ENCODE measurements at regions not wholly inside any gene's neighbourhood (a gene's known extent, or its start where the extent isn't known, plus 50 kb on each side); places are given as distances from the start of the nearest gene placed in this dataset.

DNA sequence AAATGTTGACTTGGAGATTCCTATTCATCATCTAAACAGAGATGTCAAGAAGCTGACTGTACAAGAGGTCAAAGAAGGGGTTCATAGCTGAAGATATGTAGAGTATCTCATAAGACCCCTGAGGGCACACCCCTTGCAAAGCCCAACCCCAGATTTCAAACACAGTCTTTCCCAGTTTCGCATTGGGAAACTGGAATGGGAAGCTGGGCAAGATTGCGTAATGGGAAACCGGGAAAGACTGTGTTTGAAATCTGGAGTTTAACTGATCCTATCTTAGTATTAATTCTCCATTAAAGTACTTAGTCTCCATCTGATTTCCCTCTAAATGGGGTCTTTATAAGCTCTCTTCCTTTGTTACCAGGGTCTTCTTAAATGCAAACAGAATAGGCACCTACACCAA lies 99.5 kb downstream of the FAM76B start:
- DNase-seq (ENCODE audit: low spot score), result no peak

DNA sequence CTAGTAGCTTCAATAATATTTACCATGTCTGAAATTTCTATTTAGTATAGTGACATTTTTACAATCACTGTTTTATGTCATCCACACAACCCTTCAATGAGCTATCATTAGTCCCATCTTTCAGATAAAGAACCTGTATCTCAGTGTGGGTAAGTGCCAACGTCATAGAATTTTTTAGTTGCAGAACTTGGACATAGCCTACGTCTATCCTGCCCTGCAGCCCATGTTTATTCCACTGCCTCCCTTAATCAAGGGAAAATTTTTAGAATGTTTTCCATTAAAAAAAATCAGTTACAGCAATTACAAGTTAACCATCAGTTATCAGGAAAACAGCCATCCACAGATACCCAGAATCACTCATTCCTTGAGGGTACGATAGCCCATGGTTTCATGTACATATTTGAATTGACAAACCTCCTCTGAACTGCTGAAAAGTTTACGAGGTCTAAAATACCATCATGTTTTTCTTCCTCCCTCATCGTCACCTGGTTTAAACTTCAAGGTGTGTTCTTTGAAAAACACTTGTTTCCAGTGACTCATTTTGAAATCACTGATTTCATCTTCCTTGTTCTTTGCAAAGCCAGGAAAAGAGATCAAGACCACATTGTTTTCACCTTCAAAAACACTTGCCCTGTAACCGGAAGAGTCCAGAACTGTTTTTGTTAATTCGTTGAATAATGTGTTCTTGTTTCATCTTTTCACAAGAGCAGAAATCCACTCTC lies 100.9 kb downstream of the FAM76B start:
- DNase-seq (ENCODE audit: low spot score), result no peak

DNA sequence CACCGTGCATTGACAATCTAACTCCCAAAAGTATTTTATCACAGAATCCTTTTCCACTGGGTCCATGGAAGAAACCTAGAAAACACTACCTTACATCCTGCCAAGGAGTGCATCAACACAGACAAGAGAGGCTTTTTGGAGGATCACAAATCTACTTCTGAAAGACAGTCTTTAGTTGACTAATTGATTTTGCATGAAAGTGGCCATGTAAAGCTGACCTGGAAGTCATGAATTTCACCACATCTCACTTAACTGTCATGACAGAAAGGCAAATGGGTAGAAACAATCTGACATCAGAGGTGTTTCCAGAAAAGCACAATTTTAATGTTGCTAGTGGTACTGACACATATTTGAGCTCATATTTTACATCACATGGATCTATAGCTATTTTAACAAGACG lies 101.6 kb downstream of the FAM76B start:
- DNase-seq (ENCODE audit: low spot score), result no peak

DNA sequence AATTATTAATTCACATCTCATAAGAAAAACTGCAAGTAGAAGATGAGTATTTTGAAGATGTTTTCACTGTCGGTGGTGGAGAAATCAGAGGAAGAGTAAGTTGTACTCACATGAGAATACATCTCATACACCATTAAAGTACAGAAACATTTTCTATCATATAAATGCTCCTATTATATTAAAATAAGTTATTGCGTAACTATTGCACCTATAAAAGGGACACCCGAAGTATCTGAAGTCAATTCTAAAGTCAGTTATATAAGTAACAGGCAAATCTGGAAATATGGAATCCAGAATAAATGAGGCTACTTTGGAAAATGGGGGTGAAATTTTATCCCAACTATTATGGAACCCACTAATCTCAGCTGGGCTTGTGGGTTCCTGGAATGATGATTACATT lies 103.3 kb downstream of the FAM76B start:
- no peak for DNase-seq (ENCODE audit: low spot score)

DNA sequence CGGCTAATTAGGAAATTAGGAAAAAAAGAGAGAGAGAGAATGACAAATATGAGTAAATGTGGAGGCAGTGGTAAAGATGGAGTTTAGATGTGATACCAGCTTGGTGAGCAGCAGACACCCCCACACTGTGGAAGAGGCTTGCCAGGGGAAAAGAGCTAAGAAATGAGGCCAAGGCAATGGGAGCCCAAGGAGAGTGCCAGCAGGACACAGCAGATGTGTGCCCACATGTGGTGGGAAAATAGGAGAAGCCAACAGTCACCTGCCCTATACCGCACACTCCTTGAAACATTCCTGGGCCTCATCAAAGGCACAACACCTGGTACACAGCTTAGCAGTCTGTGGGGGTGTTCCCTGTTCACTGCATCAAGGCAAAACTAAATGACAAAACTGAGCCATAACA lies 104.9 kb downstream of the FAM76B start:
- DNase-seq (ENCODE audit: low spot score), result peak; percentile 26

DNA sequence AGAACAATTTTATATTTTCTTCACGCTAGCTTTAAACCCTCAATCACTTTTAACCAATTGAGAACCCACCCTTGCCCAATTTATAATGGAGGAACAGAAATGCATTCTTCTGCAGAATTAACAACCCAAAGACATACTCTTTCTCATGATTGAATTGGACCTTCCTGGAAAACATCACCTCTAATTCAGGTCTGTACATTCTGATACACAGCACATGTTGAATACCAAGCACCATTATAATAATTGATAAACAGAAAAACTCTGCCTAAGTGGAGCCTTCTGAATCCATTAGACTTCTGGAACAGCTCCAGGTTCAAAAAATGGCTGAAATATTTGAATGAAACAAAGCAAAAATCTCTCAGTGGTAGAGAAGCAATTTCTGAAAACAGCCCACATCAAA lies 105.4 kb downstream of the FAM76B start:
- no peak for DNase-seq (ENCODE audit: low spot score)

DNA sequence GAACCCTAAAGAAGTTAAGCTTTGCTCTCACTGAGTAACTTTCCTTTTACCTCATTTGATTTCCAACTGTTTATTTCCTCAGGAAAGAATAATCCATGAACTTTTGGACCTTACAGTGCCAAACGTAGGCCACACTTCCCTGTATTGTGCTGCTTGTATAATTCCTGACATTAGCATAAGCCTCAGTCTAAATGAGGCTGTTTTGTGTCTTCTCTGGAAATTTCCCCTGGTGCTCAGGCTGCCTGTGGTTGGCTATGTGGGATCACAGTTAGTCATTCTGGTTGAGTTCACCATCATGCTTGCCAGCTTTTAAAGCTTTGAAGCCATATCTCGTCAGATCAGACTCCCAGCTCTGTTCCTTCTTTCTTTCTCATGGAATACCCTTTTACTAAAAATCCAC lies 107.0 kb downstream of the FAM76B start:
- DNase-seq (ENCODE audit: low spot score), result no peak

DNA sequence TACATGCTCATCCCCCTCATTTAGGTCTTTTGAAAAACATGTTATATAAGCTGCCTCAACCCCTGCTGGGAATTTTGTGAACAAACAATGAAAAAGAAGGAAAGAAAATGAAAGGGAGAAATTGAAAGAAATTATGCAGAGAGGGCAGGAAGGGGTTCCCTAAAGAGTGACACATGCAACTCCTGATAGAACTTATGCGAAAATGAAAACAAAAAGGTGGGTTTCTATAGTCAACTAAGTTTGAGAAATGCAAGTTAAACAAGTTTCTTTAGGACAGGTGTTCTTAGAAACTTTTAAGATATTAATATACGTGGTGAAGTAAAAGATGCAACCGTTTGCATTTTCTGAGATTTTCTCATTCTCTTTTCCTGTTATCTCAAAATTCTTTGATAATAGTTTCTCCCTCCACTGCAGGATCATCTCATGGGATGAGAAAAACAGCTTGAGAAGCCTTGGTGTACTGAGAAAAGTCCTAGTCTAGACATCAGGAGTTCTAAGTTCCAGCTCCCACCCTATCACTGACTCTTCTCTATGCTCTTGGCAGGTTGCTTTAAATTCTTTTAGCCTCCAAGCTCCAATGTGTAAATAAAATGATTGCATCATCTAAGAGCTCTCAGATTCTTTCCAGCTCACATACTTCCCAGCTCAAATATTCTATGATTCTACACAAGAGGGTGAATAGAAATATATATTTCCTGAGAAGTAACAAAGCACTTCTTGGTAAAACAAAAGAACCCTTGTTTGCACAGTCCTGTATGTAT lies 109.2 kb downstream of the FAM76B start:
- no peak for DNase-seq (ENCODE audit: low spot score)

DNA sequence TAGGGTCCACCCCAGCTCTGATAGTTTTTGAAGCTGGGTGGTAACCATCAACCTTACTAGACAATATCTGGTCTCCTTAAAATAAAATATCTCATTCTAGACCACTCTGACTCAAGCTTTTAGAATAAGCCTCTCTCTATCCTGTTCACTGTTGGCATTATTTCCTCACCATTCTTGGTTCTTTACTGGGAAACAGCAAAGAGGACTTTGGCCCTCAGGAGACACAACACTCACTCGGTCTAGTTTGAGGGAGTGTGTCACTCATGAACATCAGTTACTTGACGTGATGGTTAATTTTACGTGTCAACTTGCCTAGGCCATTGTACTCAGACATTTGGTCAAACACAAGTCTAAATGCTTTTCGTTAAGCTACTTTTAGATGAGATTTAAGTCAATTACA lies 110.6 kb downstream of the FAM76B start:
- no peak for DNase-seq (ENCODE audit: low spot score)

DNA sequence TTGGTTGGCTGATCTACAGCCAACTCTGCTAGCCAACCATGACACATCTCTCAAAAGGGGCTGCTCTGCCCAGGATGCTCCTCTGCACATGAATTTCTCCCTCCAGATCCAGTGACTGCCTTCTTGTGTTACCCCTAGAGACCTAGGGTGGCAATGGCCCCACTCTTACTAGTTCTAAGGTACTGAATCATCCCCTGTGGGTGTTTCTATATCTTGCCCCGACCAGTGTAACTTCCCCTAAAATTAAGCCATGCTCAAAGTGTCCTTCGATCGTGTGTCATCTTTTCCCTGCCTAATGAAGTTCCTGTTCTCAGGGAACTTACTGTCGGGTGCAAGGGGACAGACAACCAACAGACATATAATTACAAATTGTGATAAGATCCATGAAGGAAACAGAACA lies 113.3 kb downstream of the FAM76B start:
- DNase-seq (ENCODE audit: low spot score), result no peak

DNA sequence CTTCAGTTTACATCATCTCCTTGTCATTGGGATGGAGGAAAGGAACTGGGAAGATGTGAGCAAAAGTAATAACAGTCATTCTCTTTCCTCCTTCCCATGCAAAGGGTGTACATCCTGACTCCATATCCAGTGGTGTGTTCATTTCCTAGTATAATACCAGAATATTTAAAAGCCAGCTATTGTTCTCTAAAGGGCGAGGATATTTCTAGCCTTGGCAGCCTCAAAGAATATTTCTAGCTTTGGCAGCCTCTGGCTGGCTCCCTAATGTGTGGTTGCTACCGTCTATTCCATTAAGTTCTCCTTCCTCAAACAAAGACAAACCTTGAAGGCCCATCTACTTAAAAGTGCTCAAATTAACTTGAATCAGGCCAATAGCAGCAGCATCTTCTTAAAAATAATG lies 114.0 kb downstream of the FAM76B start:
- DNase-seq (ENCODE audit: low spot score), result no peak

DNA sequence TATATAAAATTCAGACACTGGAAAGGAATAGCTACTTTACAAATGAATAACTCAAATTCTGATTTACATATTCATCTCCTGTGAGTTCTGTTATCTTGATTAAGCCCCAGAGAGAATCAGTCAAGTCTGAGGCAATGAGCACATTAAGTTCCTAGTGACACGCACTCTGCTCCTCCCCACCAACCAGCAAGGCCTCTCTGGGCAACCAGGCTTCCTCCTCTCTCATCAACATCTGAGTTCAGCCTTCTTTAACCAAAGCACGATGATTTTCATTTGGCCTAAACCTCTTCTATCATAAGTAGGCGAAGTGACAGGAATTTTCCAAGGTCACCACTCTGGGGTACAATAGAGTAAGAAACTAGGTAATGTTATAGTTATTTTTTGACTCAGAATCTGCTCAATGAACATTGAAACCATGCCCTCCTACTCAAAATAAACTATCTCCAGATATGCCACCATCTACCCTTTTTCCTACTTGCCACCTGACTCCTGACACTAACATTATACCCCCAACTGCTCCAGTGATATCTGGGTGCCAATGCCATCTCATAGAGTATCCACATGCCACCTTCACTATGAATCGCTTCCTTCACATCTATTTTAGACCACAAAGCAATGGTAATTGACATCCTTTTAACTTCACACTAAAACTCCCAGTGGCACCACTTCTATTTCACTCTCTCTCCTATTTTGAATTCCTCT lies 114.8 kb downstream of the FAM76B start:
- no peak for DNase-seq (ENCODE audit: low spot score)

DNA sequence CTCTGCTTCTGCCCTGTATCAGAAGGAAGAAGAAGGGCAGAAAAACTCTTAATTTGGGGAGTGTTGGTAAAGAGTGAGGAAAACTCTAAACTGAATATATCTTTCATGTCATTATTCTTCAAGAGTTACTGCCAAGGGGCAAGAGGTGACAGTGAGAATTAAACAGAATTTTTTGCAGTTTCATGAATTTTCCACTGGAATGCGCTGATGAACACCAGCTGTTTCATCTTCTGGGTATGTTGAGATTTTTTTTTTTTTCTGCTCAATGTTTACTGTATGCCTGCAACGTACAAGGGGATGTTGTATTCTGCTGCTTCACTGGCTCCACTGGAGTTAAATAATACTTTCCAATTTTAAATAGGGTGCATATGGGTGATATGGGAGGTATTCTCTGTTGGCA lies 117.8 kb downstream of the FAM76B start:
- DNase-seq (ENCODE audit: low spot score), result no peak

DNA sequence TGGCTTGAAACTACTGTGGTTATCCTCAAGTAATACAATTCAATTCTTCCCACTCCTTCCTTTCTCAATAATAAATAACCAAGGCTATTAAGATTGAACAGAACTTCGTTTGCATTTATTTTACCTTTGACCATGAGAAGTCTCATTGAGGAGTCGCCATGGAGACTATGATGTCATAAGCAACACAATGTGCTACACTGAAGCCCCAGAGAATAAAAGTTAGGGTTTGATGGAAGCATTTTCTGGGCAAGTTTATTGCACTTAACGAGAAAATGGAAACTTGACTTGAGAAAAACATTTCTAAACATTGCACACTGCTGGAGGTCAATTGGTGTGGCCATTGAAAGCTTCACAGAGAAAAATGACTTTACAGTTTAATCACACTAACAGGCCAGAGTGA lies 121.5 kb downstream of the FAM76B start:
- DNase-seq (ENCODE audit: low spot score), result no peak

DNA sequence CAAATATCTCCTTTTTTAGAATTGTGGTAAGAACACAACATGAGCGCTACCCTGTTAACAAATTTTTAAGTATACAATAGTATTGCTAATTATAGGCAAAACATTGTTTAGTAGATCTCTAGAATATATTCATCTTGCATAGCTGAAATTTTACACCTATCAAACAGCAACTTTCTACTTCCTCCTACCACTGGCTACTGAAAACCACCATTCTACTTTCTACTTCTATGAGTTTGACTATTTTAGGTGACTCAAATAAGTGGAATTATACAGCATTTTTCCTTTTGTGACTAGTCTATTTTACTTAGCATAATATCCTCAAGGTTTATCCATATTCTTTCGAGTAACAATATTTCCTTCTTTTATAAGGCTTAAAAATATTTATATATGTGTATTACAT lies 128.4 kb downstream of the FAM76B start:
- no peak for DNase-seq (ENCODE audit: low spot score)

DNA sequence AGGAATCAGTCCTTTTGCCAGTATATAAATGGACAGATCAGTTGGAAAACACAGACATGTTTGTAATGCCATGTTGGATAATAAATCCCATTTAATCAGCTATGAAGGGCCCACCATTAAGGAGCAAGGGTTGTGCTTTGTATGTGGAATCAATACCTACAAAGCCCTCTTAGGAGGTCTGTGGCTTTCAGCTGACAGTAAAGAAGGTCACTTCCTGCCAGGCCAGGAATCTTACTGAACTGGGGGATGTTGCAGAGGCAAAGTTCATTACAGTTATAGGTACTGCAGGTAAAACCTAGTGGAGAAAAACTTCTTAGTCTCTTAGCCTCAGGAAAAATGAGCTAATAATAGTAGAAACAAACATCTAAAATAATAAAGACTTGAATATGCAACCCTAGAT lies 129.5 kb downstream of the FAM76B start:
- DNase-seq (ENCODE audit: low spot score), result no peak

DNA sequence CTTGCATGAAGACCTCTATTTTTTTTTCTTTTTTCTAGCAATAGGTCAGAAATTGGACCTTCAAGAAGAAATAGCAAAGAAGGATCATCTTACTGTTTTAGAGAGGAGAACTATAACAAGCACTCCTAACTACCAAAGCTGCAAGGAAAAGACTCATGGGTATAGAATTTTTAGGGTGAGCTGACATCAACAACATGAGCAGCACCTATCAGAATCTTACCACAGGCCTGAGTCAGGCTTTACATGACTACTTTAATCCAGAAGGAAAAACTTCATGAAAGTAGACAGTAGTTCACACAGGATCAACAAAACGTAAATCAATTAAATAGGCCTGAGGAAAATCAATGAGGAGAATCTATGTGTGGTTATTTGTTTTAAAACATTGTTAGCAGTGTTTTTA lies 130.5 kb downstream of the FAM76B start:
- DNase-seq (ENCODE audit: low spot score), result no peak

DNA sequence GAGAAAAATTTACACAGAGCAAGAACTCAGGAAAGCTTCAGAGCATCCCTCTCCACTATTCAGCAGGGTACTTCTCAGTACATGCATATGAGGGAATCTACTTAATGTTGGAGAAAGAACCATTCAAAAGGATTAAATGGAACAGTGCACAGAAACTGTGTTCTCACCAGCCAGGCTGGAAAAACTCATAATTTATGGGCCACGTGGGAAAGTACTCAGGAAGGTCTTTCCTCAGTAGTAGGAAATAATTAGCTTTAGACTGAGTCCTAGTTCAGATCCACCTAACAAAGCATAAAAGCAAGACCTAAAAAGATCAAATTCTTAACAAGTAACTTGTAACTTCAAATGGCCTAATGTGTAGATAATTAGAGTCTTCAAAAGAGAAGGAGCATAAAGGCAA lies 134.0 kb downstream of the FAM76B start:
- no peak for DNase-seq (ENCODE audit: low spot score)

DNA sequence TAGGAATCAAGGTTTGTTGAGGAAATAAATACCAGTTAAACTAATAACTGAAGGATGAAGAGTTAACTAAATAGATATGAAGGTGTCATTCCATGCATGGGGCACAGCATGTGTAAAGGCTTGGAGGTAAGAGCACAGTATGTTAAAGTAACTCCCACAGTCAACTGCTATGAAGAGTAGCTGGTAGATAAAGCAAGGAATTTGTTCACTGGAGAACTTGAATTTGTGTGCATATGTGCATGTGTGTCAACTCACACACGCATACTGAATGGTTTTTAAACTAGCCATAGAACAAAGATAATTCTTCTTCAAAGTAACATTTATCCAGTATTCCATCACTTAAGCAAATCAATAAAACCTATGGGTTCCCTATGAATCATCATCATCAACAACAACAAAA lies 135.9 kb downstream of the FAM76B start:
- no peak for DNase-seq (ENCODE audit: low spot score)

DNA sequence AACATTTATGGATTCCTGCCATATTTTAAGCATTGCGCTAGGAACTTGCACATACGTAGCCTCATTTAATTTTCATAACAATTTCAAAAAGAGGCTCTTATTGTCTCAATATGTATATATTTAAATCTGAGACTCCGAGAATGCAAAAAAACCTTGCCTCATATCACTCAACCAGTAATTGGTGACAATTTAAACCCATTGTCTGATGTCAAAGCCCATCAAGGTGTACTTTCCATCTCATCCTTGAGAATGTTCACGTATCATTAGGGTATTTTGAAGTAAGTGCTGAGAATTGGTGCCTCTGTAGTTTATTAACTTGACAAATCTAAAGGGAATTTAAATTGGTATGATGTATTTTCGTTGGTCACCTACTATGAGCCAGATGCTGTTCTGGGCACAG lies 136.5 kb downstream of the FAM76B start:
- no peak for DNase-seq (ENCODE audit: low spot score)

DNA sequence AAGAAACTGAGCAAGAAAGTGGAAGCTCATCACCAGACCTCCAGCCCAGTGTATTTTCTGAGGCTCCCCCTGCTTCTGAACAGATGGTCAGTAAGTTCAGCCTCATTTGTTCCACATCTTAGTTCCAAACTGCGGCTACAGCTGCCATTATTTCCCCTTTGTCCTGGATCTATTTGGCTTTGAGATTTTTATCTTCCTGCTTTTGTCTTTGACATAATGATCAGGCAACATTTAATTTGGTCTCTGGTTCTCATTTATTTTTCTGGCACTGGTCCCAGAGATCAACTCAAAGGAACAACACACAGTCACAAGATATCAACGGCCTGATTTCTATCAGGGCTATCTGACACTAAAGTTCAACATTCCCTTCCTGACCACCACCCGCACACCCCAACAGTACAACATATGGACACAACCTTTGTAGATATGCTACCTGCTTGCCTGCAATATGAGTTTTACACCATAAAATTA lies 137.5 kb downstream of the FAM76B start:
- DNase-seq (ENCODE audit: low spot score), result no peak

DNA sequence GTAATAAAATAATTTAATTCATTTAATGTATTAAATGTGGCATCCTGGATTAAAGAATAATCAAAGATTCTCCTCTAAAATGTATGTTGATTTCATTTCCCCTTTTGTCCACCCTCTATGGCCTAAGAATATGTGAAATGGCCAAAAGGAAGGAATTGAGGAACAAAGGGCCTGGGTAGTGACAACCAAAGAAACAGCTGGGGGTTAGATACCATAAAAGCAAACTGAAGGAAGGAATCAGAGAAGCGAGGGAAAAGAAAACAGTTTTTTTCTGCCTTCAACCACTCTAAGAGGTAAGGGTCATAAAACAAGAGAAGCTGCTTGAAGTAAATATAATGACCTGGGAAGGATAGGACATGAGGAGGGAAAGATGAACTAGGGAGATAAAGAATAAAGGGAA lies 139.3 kb downstream of the FAM76B start:
- DNase-seq (ENCODE audit: low spot score), result no peak

DNA sequence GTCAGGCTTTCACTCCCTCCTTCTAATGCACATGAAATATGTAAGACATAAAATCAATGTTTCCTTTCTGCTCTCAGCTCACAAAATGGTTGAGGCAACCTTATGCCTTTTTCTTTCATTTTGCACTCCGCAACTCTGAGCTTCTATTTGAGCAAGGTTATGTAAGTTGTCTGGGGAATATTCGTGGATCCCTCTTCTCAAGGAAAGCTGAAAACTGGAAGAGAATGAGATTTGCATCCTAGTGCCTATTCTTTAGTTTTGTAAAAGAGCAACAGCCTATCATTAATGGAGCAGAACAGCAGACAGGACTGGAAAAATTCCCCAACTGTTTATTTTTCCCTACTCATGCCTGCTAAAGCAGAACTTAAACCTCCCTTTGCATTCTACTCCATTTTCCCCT lies 141.7 kb downstream of the FAM76B start:
- no peak for DNase-seq (ENCODE audit: low spot score)
